ENCODE measurements at regions not wholly inside any gene's neighbourhood (a gene's known extent, or its start where the extent isn't known, plus 50 kb on each side); places are given as distances from the start of the nearest gene placed in this dataset.
A peak's percentile ranks its signal among the peaks of the same experiment; 100 is the strongest.

DNA sequence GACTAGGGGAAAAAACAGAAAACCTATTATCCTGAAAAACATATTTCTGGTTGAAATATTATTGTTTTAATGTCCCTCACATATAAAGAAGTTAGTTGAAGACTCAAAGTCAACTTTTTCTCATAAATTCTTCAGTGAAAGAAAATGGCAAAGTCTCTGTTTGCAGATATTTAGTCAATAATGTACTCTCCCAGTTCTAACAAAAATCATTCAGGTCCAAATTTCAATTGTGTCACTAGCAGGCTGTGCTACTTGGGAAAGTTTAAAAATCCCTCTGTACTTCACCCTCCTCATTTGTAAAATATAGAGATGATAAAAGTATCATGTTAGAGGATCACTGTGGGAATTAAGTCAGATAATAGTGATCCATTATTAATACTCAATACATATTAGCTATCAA, 496.5 kb downstream of the FSCB start:
- DNase-seq (ENCODE audit: low spot score) = no peak

DNA sequence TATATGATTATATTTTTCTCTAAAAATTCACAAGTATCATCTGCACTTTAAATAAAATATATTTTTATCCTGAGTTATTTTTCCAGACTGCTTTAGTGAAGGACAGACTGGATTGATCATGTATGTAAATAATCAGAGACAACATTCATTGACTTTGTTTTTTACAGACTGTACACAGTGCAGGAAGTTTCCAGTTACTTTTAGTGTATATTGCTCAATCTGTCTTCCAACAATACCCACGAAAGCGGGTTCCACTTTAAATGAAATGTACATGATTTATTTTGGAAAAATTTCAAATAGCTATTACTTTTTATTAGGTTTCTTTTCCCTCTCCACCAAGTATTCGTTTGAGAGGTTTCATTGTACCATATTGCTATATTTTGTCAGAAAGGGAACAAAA, 497.0 kb downstream of the FSCB start:
- peak; percentile 2 for DNase-seq (ENCODE audit: low spot score)

DNA sequence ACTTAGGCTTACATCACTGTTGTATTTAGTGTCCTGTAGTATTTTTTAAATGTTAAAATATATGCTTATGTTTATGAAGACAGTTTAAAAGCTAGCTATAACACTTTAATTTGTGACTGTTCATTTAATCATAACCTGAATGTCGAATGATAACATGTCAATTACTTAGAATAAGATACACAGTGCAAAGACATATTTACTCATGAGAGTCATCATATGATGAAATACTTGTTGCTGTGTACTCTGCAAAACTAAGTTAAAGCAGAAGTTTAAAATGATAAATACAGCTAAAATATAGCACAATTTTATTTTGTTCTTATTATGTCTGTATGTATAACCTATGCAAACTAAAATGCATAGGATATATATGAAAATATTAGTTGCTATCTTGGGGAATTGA, 497.4 kb downstream of the FSCB start:
- DNase-seq (ENCODE audit: low spot score) = no peak

DNA sequence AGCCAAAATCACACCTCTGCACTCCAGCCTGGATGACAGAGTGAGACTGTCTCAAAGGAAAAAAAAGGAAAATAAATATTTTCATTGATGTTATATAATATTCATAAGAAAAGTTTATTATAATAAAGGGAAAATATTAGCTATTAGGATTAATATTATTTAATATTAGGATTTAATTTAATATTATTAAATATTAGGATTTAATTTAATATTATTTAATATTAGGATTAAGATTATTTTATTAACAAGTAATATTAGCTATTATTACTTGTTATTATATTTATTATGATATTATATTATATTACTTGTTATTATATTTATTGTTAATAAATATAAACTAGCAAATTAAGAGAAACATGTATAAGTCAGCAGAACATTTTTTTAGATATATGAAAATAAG, 518.1 kb downstream of the FSCB start:
- no peak for DNase-seq (ENCODE audit: low spot score)

DNA sequence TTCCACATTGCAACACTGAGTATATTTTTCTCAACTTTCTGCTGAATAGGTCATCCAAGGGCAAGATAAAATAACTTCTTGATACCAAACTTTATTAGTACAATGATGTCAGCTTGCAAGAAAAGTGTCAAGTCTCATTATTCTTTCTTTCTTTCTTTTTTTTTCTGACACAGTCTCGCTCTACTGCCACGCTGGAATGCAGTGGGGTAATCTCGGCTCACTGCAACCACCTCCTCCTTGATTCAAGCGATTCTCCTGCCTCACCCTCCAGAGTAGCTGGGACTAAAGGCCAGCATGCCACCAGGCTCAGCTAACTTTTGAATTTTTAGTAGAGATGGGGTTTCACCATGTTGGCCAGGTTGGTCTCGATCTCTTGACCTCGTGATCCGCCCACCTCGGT, 523.4 kb downstream of the FSCB start:
- no peak for DNase-seq (ENCODE audit: low spot score)

DNA sequence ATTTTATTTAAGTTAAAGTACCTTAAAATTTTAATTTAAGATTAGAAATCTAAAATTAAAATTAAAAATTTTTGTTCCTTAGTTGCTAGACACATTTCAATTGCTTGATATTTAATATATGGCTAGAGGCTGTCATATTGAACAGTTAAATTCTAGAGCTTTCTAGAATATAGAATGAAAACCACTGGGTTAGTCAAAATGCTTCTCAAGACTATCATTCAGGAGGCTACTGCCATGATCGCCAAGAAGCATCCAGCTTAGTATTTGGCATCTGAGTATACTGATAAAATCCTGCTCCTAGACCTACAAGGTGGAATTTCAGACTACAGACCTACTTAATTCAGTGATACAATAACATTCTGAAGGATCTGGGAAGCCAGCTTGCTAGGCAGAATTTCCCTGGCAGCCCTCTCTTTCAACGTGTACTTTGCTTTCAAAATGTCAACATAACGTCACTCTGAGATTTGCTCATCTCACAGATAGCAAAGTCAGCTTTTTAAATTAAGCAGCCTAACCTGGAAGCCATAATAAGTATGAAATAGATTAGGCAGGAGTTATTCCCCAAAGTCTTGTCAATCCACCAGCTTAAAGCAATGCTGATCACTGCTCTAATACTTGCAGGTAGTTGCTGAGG, 525.8 kb downstream of the FSCB start:
- no peak for DNase-seq (ENCODE audit: low spot score)

DNA sequence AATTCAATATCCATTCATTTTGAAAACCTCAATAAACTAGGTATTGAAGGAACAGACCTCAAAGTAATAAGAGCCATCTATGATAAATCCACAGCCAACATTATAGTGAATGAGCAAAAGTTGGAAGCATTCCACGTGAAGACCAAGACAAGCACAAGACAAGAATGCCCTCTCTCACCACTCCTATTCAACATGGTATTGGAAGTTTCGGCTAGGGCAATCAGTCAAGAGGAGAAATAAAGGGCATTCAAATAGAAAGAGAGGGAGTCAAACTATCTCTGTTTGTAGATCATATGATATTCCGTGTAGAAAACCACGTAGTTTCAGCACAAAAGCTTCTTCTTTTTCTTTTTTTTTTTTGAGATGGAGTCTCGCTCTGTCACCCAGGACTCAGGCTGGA, 550.3 kb downstream of the FSCB start:
- no peak for DNase-seq (ENCODE audit: low spot score)

DNA sequence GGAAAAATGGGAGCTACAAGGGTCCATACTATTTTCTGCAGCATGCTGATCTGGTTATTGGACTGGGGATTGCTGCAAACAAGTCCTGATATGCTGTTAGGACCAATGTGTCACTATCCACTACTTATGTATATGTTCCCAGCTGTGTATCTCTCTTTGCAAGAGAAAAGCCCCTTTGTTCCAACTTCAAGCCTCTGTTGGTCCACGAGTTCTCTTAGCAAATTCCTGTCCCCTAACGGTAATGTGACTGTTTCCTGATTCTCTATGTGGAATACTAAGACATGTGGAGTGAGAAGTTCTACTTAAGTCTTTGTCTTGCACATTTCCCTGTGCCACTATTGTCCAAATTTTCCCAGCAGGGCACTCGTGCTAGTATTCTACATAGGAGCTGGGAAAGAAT, 557.7 kb downstream of the FSCB start:
- DNase-seq (ENCODE audit: low spot score) = no peak

DNA sequence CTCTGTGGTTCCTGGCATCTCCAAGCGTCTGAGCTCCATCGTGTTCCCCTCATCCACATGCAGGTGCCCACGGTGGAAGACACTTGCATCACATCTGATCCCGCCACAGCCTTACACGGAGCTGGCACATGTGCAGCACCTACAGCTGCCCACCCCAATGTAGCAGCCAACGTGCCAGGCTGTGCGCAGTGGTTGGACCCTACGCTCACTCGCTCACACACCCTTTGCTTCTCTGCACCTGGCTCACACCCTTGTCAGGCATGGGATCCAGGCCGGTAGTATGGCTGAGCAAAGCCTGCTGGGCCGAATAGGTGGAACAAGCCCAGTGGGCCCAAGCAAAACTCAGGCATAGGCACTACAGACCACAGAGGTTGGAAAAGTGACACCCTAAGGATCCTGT, 567.2 kb downstream of the FSCB start:
- DNase-seq (ENCODE audit: low spot score) = no peak

DNA sequence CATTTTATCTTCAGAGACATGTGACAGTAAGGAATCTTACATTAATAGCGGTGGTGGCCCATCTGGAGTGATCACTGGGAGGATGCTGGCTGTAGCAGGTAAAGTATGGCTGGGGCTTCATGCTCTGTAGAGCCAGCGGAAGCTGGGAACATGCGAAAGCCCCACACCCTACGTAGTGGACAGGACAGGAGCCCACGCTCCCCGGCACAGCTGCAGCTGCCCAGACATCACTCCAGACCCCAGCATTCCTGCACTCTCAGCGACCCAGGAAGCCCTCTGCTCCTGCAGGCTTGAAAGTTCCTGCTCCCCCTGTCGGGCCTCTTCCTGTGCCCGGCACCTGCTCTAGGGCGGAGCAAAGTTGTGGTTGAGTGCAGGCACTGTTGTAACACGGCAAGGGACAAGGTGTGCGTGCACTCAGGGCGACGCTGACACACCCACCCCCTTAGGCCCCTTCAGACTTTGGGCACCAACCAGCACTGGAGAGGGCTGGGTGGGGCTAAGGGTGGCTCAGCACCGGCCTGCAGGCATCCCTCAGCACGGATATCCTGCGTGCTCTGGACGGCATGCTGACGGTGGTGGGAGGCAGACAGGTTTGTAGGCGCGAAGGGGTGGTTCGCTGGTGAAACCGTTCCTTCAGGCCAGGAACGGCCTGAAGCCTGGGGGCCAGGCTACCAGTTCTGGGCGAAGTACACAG, 568.3 kb downstream of the FSCB start:
- DNase-seq (ENCODE audit: low spot score) = no peak

DNA sequence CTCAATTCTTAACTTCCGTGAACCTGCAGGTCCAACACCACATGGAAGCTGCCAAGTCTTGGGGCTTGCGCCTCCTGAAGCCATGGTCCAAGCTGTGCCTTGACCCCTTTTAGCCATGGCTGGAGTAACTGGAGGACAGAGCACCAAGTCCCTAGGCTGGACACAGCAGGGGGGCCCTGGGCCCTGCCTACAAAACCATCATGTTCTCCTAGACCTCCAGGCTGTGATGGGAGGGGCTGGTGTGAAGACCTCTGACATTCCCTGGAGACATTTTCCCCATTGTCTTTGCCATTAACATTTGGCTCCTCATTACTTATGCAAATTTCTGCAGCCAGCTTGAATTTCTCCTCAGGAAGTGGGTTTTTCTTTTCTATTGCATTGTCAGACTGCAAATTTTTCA, 570.1 kb downstream of the FSCB start:
- DNase-seq (ENCODE audit: low spot score) = no peak

DNA sequence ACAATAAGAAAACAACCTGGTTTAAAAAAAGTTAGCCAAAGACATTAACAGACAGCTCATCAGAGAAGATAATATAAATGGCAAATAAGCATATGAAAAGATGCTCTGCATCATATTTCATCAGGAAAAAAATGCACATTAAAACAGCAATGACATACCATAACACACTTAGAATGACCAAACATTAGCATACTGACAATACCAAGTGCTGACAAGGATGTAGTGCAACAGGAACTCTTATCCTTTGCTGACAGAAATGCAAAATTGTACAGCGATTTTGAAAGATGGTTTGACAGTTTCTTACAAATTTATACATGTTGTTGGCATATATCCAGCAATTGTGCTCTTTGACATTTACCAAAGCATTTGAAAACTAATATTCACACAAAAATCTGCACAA, 573.0 kb downstream of the FSCB start:
- no peak for DNase-seq (ENCODE audit: low spot score)

DNA sequence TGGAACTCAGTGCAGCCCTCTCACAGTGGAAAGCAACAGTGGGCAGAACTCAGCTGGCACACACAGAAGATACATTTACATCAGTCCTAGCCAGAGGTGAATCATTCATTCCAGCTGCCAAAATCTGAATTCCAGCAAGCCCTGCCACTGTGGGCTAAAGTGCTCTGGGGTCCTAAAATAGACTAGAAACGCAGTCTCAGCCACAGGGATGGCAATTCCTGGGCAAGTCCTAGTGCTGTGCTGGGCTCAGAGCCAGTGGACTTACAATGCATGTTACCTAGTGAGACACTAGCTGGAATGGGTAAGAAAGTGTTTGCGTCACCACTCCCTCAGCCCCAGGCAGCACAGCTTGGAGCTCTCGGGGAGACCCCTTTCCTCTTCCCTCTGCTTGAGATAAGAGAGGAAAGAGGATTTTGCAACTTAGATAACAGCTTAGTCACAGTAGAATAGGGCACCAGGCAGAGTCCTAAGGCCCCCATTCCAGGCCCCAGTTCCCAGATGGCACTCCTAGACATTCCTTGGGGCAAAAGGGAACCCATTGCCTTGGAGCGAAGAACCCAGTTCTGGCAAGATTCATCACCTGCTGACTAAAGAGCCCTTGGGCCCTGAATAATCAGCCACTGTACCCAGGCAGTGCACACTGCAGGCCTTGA, 592.9 kb downstream of the FSCB start:
- DNase-seq (ENCODE audit: low spot score) = no peak

DNA sequence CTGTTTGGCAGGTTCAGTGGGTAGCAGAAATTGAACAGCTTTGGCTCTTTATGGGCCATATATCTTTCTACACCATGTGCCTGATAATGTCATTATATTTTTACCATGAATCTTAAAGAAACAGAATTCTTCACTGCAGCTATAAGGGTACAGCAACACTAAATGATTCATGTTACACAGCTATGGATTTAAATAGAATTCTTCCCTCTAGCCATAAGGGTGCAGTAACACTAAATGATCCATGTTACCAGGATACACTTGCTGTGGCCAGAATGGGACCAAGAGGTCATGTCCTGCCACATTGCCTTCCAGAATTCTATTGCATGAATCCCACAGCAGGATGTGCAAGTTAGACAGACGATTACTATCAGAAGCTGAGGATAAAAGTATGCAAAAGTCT, 603.9 kb downstream of the FSCB start:
- DNase-seq (ENCODE audit: low spot score) = peak; percentile 32

DNA sequence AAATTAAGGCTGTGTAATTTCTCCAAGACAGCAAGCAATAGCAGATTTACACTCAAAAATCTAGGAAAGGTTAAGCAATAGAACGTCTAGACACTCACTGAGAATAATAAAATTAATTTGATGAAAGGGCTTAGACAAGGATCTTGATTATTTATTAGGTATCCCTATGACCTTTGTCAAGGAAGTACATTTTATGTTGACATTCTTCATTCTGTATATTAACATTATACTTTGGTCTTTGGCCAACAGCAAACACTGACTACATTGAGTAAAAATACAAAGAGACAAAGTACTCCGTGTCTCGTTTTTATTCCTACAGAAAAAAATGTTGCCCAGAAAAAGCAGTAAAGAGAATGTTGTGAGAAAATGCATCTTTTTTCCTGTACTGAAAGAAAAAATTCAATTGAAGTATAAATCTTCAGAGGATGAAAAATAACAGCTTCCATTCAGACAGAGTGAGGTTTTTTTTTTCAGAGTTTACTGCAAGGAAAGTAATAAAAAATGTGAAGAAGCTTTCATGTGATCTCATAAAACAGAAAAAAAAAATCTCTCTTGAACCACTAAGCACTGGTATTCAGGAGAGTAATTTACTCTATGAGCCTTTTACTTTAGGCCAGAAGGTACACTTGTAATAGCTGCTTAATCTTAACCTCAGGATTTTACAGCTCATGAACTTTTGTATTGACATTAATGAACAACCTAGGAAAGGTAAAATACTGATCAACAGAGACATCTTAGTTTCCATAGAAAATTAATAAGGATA, 605.0 kb downstream of the FSCB start:
- DNase-seq (ENCODE audit: low spot score) = peak; percentile 68

DNA sequence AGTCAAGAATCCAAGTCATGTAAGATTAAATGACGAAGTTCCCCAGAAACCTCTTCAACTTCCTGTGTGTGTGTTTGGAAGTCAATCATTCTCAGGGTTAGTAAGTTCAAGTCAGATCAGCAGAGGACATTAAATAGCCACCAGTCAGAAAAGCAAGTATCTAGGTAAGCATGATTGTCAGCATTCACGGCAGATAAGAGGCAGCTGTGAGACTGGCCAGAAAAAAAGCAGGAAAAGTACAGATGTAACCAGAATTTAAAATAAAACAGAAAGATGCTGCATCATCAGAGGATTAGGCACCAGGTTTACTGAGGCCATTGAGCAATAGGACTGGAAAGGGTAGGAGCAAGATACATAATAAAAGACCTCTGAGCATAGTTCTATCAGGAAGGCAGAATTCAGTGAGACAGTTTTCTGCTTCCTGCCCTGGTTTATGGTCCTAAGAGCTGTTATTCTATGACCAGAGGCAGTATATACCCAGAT, 606.9 kb downstream of the FSCB start:
- peak; percentile 83 for DNase-seq (ENCODE audit: low spot score)

DNA sequence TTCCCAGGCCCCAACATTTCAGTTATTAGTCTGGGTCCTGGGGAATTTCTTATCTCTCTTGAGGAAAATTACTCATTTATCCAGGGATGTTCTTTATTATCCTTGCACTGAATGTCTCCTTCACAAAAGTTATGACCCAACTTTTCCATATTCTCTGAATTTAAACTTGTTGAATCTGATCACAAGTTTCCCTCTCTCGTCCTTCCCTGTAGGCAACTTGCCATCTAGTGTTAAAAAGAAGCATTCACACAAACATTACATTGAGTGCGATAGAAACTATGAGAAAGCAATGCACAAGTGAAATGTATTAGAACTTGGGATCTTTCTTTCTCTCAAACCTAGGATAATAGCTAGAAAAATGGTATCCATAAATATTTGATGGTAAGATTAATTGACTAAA, 608.4 kb downstream of the FSCB start:
- peak; percentile 87 for DNase-seq (ENCODE audit: low spot score)

DNA sequence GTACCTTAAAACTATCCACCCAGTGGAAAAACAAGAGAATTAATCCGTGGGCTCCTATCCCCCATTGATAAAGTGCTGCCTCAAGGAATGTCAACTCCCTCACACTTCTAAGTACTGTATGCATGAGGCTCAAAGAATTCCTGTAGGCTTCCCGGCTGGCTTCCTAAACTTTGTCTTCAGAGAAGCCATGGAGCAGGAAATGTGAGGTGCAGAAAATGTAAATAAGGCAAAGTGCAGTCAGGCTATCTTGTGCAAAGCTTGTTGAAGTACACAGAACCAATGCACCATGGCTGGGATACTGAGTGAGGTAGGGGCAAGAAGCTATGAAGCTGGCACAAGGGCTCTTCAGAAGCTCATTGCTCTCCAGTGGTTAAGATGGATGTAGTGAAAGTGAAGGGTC, 611.0 kb downstream of the FSCB start:
- DNase-seq (ENCODE audit: low spot score) = no peak

DNA sequence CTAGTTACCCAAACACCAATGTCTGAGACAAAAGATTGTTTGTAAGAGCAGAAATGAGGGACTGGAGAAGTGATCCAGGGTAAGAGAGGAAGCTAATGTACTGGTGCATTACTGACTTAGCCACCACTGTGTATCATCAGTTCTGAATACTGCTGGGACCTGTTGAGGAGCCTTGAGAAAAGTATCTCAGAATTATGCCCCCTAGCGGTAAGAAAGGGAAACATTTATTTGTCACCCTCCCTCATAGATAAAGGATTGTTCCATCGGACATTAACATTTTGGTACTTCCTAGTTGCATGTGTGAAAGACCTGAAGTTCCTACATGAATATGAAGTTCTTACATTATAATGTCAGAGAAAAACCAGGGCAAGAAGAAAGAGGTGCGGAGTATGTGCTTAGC, 612.5 kb downstream of the FSCB start:
- DNase-seq (ENCODE audit: low spot score) = no peak

DNA sequence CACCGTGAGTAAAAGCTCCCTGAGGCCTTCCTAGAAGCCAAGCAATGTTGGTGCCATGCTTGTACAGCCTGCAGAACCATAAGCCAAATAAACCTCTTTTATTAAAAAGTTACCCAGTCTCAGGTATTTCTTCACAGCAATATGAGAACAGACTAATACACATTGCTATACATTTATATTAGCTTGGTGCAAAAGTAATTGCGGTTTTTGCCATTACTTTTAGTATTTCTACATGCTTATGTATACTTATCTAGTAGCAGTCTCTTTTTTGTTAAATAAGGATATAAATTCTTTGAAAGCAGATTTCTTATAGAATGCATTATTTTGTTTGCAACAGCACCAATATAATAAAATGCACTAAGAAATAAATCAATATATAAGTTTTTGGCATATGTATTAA, 619.6 kb downstream of the FSCB start:
- DNase-seq (ENCODE audit: low spot score) = no peak

DNA sequence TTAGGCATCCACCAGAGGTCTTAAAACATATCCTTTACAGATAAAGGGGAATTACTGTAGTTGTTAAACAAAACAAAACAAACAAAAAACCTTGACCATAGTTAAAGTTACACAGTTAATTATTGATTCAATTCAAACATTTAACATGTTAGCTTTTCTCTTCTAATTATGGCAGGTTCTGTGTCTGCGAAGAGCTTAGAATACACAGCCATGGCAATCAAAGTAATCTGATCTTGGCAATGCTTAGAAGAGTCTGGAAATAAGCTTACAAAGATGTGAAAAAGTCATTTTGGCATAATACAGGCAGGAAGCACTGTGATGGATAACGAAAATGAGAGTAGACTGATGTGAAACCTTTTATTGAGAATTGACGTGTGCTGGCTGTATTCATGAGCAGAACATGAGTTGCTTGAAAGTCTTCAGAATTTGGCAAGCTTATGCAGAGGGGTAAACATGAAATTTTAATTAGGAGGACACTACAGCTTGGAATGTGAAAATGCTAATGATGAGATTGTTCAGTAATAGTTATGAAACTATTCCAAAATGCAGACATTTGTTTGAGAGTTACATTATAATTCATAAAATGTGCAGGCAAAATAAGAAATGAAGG, 629.6 kb downstream of the FSCB start:
- peak; percentile 33 for DNase-seq (ENCODE audit: low spot score)

Data from umbilical cord (tissue), 1 donor.